ENCODE measurements at regions not wholly inside any gene's neighbourhood (a gene's known extent, or its start where the extent isn't known, plus 50 kb on each side); places are given as distances from the start of the nearest gene placed in this dataset.

- intact Hi-C loops (cut with DNase I; ENCODE audit: low total_unique reads) (no loop called here), in situ Hi-C loops (cut with MboI; ENCODE audit: low sequenced_read_pairs in 4 of 4) (no loop called here)
- peaks cover 0 to 12% of the 10 kb centered on the region in 2 donors for H3K4me1 ChIP-seq
- no peaks in the 10 kb centered on the region for H3K27me3 ChIP-seq
- H3K4me3 ChIP-seq = no peak overlapping the region
- H3K36me3 ChIP-seq = no peaks in the 10 kb centered on the region
- H3K27ac ChIP-seq = no peak overlapping the region
- TF ChIP-seq CTCF (IDR thresholded peaks at IDR 0.05 in 4 of 5, conservative IDR thresholded peaks at IDR 0.05 in 1 of 5) = no peak
- no peaks in the 10 kb centered on the region for H3K9me3 ChIP-seq
- no peak for DNase-seq
- no peak for ATAC-seq
Observed at GRCh38 chr3:164748626-164749025, 329.7 kb downstream of the SI start.

DNA sequence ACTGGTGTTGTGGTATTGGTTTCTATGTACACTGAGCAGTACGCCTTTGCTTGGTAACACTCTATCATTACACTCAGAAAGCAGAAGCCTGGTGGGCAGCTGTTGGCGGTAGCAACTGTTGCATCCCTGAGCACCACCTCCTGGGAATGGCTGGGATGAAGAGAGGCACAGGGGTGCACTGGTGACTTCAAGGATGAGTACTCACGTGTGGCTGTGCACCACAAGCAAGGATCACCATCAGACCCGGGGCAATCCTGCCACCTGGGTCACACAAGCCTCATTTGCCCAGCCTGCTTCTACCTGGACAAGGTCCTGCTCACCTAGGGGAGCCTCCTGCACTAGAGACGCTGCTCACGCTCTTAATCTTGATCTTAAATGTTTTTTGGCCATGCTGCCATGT, 336.4 kb downstream of the SI start:
- no peaks in the 10 kb centered on the region for H3K36me3 ChIP-seq
- no peaks in the 10 kb centered on the region for H3K27me3 ChIP-seq
- no peaks in the 10 kb centered on the region for H3K4me1 ChIP-seq
- intact Hi-C loops (cut with DNase I; ENCODE audit: low total_unique reads) (no loop called here), in situ Hi-C loops (cut with MboI; ENCODE audit: low sequenced_read_pairs in 4 of 4) (no loop called here)
- H3K9me3 ChIP-seq = no peaks in the 10 kb centered on the region
- H3K27ac ChIP-seq = no peak overlapping the region
- DNase-seq (no peak), ATAC-seq (no peak)
- no peak overlapping the region for H3K4me3 ChIP-seq
- no peak for TF ChIP-seq CTCF (IDR thresholded peaks at IDR 0.05 in 4 of 5, conservative IDR thresholded peaks at IDR 0.05 in 1 of 5)
- no peak for TF ChIP-seq POLR2A (IDR thresholded peaks at IDR 0.05)

DNA sequence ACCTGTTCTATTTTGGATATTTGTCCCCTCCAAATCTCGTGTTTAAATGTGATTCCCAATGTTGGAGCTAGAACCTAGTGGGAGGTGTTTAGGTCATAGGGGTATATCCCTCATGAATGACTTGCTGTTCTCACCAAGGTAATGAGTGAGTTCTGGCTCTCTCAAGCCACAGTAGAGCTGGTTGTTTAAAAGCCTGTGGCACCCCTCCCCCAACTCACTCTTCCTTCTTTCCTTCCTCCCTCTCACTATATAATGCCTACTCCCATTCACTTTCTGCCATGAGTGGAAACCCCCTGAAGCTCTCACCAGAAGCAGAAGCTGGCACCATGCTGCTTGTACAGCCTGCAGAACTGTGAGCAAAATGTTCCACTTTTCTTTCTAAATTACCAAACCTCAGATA, 341.1 kb downstream of the SI start:
- Histone ChIP-seq H3K27ac (no peak overlapping the region), H3K9me3 (no peaks in the 10 kb centered on the region), H3K36me3 (no peaks in the 10 kb centered on the region), H3K4me1 (no peaks in the 10 kb centered on the region), H3K4me3 (no peak overlapping the region), H3K27me3 (no peaks in the 10 kb centered on the region)
- in situ Hi-C loops (cut with MboI; ENCODE audit: low sequenced_read_pairs in 4 of 4) (no loop called here), intact Hi-C loops (cut with DNase I; ENCODE audit: low total_unique reads) (no loop called here)
- no peak for TF ChIP-seq POLR2A (IDR thresholded peaks at IDR 0.05)
- no peak for TF ChIP-seq CTCF (IDR thresholded peaks at IDR 0.05 in 4 of 5, conservative IDR thresholded peaks at IDR 0.05 in 1 of 5)
- DNase-seq (no peak), ATAC-seq (no peak)

- Histone ChIP-seq H3K9me3 (no peaks in the 10 kb centered on the region), H3K36me3 (no peaks in the 10 kb centered on the region), H3K27me3 (no peaks in the 10 kb centered on the region), H3K4me1 (no peaks in the 10 kb centered on the region), H3K4me3 (no peak overlapping the region), H3K27ac (no peak overlapping the region)
- no peak for ATAC-seq
- in situ Hi-C loops (cut with MboI; ENCODE audit: low sequenced_read_pairs in 4 of 4) = no loop called here
- no peak for DNase-seq
- TF ChIP-seq POLR2A (IDR thresholded peaks at IDR 0.05) = no peak
- TF ChIP-seq CTCF (IDR thresholded peaks at IDR 0.05 in 4 of 5, conservative IDR thresholded peaks at IDR 0.05 in 1 of 5) = no peak
- intact Hi-C loops (cut with DNase I; ENCODE audit: low total_unique reads) = no loop called here
Observed at GRCh38 chr3:164732166-164732565, 346.1 kb downstream of the SI start.

GRCh38 chr3:164730815-164731360, 347.4 kb downstream of the SI start:
- Histone ChIP-seq H3K27ac (no peak overlapping the region), H3K4me1 (no peaks in the 10 kb centered on the region), H3K9me3 (no peaks in the 10 kb centered on the region), H3K27me3 (no peaks in the 10 kb centered on the region), H3K4me3 (no peak overlapping the region), H3K36me3 (no peaks in the 10 kb centered on the region)
- no peak for DNase-seq
- intact Hi-C loops (cut with DNase I; ENCODE audit: low total_unique reads) = no loop called here
- TF ChIP-seq POLR2A (IDR thresholded peaks at IDR 0.05) = no peak
- no peak for TF ChIP-seq CTCF (IDR thresholded peaks at IDR 0.05 in 4 of 5, conservative IDR thresholded peaks at IDR 0.05 in 1 of 5)
- in situ Hi-C loops (cut with MboI; ENCODE audit: low sequenced_read_pairs in 4 of 4) = no loop called here
- ATAC-seq = no peak

Data from gastrocnemius medialis (tissue), 4 donors.